BLaER1 (cell line): ENCODE measurements at regions not wholly inside any gene's neighbourhood (a gene's known extent, or its start where the extent isn't known, plus 50 kb on each side); places are given as distances from the start of the nearest gene placed in this dataset.
"Not testable (repeated sequence)": the region's sequence is repeated elsewhere in the genome, so short reads cannot be mapped to it uniquely, and the experiment has no call there.

ENCODE experiments used
- H3K27ac ChIP-seq: shearing (Covaris generic); formaldehyde crosslinking; 2 replicates; pipeline ENCODE4 v1.8.1; 2022
- H3K27me3 ChIP-seq: shearing (Covaris generic); formaldehyde crosslinking; 2 replicates; pipeline ENCODE4 v1.8.1; 2022
- H3K36me3 ChIP-seq: shearing (Covaris generic); formaldehyde crosslinking; 2 replicates; pipeline ENCODE4 v1.8.1; 2022
- H3K4me1 ChIP-seq: shearing (Covaris generic); formaldehyde crosslinking; 2 replicates; pipeline ENCODE4 v1.8.1; 2022
- H3K4me2 ChIP-seq: shearing (Covaris generic); formaldehyde crosslinking; 2 replicates; pipeline ENCODE4 v1.8.1; 2022
- H3K4me3 ChIP-seq: shearing (Covaris generic); formaldehyde crosslinking; 2 replicates; pipeline ENCODE4 v1.8.1; 2022
- H3K9ac ChIP-seq: shearing (Covaris generic); formaldehyde crosslinking; 2 replicates; pipeline ENCODE4 v1.8.1; 2022
- H3K9me3 ChIP-seq: shearing (Covaris generic); formaldehyde crosslinking; 2 replicates; pipeline ENCODE4 v1.8.1; 2022
- H4K20me1 ChIP-seq: shearing (Covaris generic); formaldehyde crosslinking; 2 replicates; pipeline ENCODE4 v1.8.1; 2022
- Cebpa-rat ChIP-seq: shearing (Covaris generic); IDR thresholded peaks from 2 replicates; pipeline ENCODE4 v1.8.1; 2022

GRCh38 chr2:47690132-47690531 is 92.8 kb upstream of the MSH6 start:
- Histone ChIP-seq H3K4me2 (peak overlapping the region; percentile 93), H3K9ac (no peak overlapping the region; the same call in 1 of the 2 replicates), H3K4me1 (peaks cover 92% of the 10 kb centered on the region), H3K4me3 (peak overlapping the region; percentile 48; the same call in 1 of the 2 replicates), H3K27me3 (no peaks in the 10 kb centered on the region), H3K27ac (peak overlapping the region; percentile 85), H3K9me3 (no peaks in the 10 kb centered on the region), H3K36me3 (no peaks in the 10 kb centered on the region), H4K20me1 (no peaks in the 10 kb centered on the region)
- no peak for TF ChIP-seq Cebpa-rat

GRCh38 chr2:47689118-47689517 is 93.8 kb upstream of the MSH6 start:
- not testable (repeated sequence) for H3K36me3 ChIP-seq, H4K20me1 ChIP-seq, H3K9me3 ChIP-seq, H3K27me3 ChIP-seq
- Histone ChIP-seq H3K4me2 (peak overlapping the region; percentile 93), H3K4me1 (peaks cover 82% of the 10 kb centered on the region), H3K4me3 (peak overlapping the region; percentile 48), H3K9ac (peak overlapping the region; percentile 69), H3K27ac (peak overlapping the region; percentile 85)

- Histone ChIP-seq H4K20me1 (no peaks in the 10 kb centered on the region), H3K4me2 (peak overlapping the region; percentile 93), H3K9me3 (peaks cover 3% of the 10 kb centered on the region; the same call in 1 of the 2 replicates), H3K9ac (peak overlapping the region; percentile 69), H3K4me3 (peak overlapping the region; percentile 48; the same call in 1 of the 2 replicates), H3K36me3 (no peaks in the 10 kb centered on the region), H3K27ac (peak overlapping the region; percentile 85), H3K4me1 (peaks cover 77% of the 10 kb centered on the region), H3K27me3 (no peaks in the 10 kb centered on the region)
- no peak for TF ChIP-seq Cebpa-rat
Measured at GRCh38 chr2:47688561-47688960, 94.4 kb upstream of the MSH6 start.

- H3K36me3 ChIP-seq, result no peaks in the 10 kb centered on the region
- H3K4me3 ChIP-seq, result no peak overlapping the region
- H4K20me1 ChIP-seq, result no peaks in the 10 kb centered on the region
- TF ChIP-seq Cebpa-rat, result no peak
- peaks cover 8% of the 10 kb centered on the region; the same call in 1 of the 2 replicates for H3K9me3 ChIP-seq
- no peaks in the 10 kb centered on the region for H3K27me3 ChIP-seq
- peak overlapping the region; percentile 11; the same call in 1 of the 2 replicates for H3K9ac ChIP-seq
- H3K4me2 ChIP-seq, result peak overlapping the region; percentile 93
- H3K4me1 ChIP-seq, result peaks cover 70% of the 10 kb centered on the region
- peak overlapping the region; percentile 85 for H3K27ac ChIP-seq
Measured at GRCh38 chr2:47687856-47688255, 95.1 kb upstream of the MSH6 start.

GRCh38 chr2:47686018-47686417 is 96.9 kb upstream of the MSH6 start:
- Histone ChIP-seq H3K36me3 (no peaks in the 10 kb centered on the region), H4K20me1 (no peaks in the 10 kb centered on the region), H3K4me3 (no peak overlapping the region), H3K4me2 (no peak overlapping the region), H3K4me1 (peaks cover 51% of the 10 kb centered on the region), H3K27me3 (no peaks in the 10 kb centered on the region), H3K27ac (no peak overlapping the region), H3K9ac (no peak overlapping the region), H3K9me3 (peaks cover 14% of the 10 kb centered on the region; the same call in 1 of the 2 replicates)
- no peak for TF ChIP-seq Cebpa-rat

GRCh38 chr2:47682216-47682749 is 100.7 kb upstream of the MSH6 start:
- Histone ChIP-seq H4K20me1 (no peaks in the 10 kb centered on the region), H3K4me3 (no peak overlapping the region), H3K4me2 (no peak overlapping the region), H3K4me1 (peaks cover 14% of the 10 kb centered on the region), H3K27me3 (no peaks in the 10 kb centered on the region), H3K9me3 (peaks cover 14% of the 10 kb centered on the region; the same call in 1 of the 2 replicates), H3K27ac (no peak overlapping the region), H3K9ac (no peak overlapping the region), H3K36me3 (no peaks in the 10 kb centered on the region)
- no peak for TF ChIP-seq Cebpa-rat

GRCh38 chr2:47676261-47676926 is 105.6 kb upstream of the KCNK12 start:
- Histone ChIP-seq H3K27ac (no peak overlapping the region), H3K9me3 (peaks cover 9% of the 10 kb centered on the region), H4K20me1 (no peaks in the 10 kb centered on the region), H3K4me1 (peaks cover 7% of the 10 kb centered on the region), H3K9ac (no peak overlapping the region), H3K4me2 (no peak overlapping the region), H3K4me3 (no peak overlapping the region), H3K36me3 (no peaks in the 10 kb centered on the region), H3K27me3 (no peaks in the 10 kb centered on the region)
- no peak for TF ChIP-seq Cebpa-rat

GRCh38 chr2:47675196-47675825 is 104.5 kb upstream of the KCNK12 start:
- no peak overlapping the region for H3K9ac ChIP-seq
- no peaks in the 10 kb centered on the region for H3K27me3 ChIP-seq
- no peak overlapping the region for H3K27ac ChIP-seq
- H3K4me1 ChIP-seq, result peaks cover 7% of the 10 kb centered on the region
- H4K20me1 ChIP-seq, result no peaks in the 10 kb centered on the region
- no peak overlapping the region for H3K4me2 ChIP-seq
- H3K4me3 ChIP-seq, result no peak overlapping the region
- H3K9me3 ChIP-seq, result peaks cover 9% of the 10 kb centered on the region
- TF ChIP-seq Cebpa-rat, result no peak
- no peaks in the 10 kb centered on the region for H3K36me3 ChIP-seq

- TF ChIP-seq Cebpa-rat, result no peak
- Histone ChIP-seq H3K27ac (no peak overlapping the region), H3K27me3 (no peaks in the 10 kb centered on the region), H3K4me2 (no peak overlapping the region), H3K4me1 (peaks cover 60% of the 10 kb centered on the region), H3K4me3 (no peak overlapping the region), H3K9ac (no peak overlapping the region), H4K20me1 (no peaks in the 10 kb centered on the region), H3K36me3 (no peaks in the 10 kb centered on the region), H3K9me3 (no peaks in the 10 kb centered on the region)
Measured at GRCh38 chr2:47666332-47666731, 95.5 kb upstream of the KCNK12 start.

GRCh38 chr2:47664817-47665216 is 94.0 kb upstream of the KCNK12 start:
- TF ChIP-seq Cebpa-rat, result no peak
- Histone ChIP-seq H3K9ac (no peak overlapping the region), H3K4me3 (no peak overlapping the region), H3K4me1 (peaks cover 75% of the 10 kb centered on the region), H3K4me2 (peak overlapping the region; percentile 68), H4K20me1 (no peaks in the 10 kb centered on the region), H3K27me3 (no peaks in the 10 kb centered on the region), H3K9me3 (no peaks in the 10 kb centered on the region), H3K36me3 (no peaks in the 10 kb centered on the region), H3K27ac (0 out of 2 replicates have a peak overlapping the region, but pooled peaks have one; percentile 46)
